Activated CD8-positive, alpha-beta T cell treated with anti-CD3 and anti-CD28 coated beads for 36 hours (primary cell): ENCODE measurements at regions not wholly inside any gene's neighbourhood (a gene's known extent, or its start where the extent isn't known, plus 50 kb on each side); places are given as distances from the start of the nearest gene placed in this dataset.

Source experiments
- ATAC-seq: fragments of 200-7000 bp; cut with Tn5 transposase; one replicate; pipeline ENCODE4 v1.10.0; 2021; ENCODE audit warnings: mild to moderate bottlenecking, moderate library complexity
- CTCF ChIA-PET: fragments of 350-600 bp; sonication (Branson Sonifier 250); formaldehyde crosslinking; loops from one replicate; lab custom pipeline; 2021; ENCODE audit warnings: antibody characterized with exemption; lab: Charles Lee
- POLR2A ChIA-PET: fragments of 350-600 bp; sonication (Branson Sonifier 250); formaldehyde crosslinking; loops from one replicate; lab custom pipeline; 2021; ENCODE audit warnings: antibody characterized with exemption; lab: Charles Lee
- DNase-seq: peaks from one replicate; pipeline ENCODE4 v3.0.0-alpha.2; 2020
- H3K27ac Mint-ChIP-seq: one replicate; pipeline ENCODE4 v1.8.0; 2021; ENCODE audit warnings: mild to moderate bottlenecking, mixed read lengths
- H3K27me3 Mint-ChIP-seq: one replicate; pipeline ENCODE4 v1.8.0; 2021; ENCODE audit warnings: mixed read lengths
- H3K36me3 Mint-ChIP-seq: one replicate; pipeline ENCODE4 v1.8.0; 2021; ENCODE audit warnings: low read depth, mixed read lengths
- H3K4me1 Mint-ChIP-seq: one replicate; pipeline ENCODE4 v1.8.0; 2021; ENCODE audit warnings: low read depth, mixed read lengths
- H3K4me3 Mint-ChIP-seq: one replicate; pipeline ENCODE4 v1.8.0; 2021; ENCODE audit warnings: mild to moderate bottlenecking, moderate library complexity, mixed read lengths
- H3K9me3 Mint-ChIP-seq: one replicate; pipeline ENCODE4 v1.8.0; 2021; ENCODE audit warnings: mixed read lengths
- intact Hi-C: fragments of 100-400 bp; cut with micrococcal nuclease; formaldehyde crosslinking; loops from one replicate; pipeline ENCODE4 v1.10.0; 2022
- TF ChIP-seq, protein P1 (sequence below): fragments of 200-600 bp; IDR thresholded peaks from one replicate; pipeline ENCODE4 v1.8.0; 2022; ENCODE audit warnings: antibody characterized with exemption, mild to moderate bottlenecking

DNA sequence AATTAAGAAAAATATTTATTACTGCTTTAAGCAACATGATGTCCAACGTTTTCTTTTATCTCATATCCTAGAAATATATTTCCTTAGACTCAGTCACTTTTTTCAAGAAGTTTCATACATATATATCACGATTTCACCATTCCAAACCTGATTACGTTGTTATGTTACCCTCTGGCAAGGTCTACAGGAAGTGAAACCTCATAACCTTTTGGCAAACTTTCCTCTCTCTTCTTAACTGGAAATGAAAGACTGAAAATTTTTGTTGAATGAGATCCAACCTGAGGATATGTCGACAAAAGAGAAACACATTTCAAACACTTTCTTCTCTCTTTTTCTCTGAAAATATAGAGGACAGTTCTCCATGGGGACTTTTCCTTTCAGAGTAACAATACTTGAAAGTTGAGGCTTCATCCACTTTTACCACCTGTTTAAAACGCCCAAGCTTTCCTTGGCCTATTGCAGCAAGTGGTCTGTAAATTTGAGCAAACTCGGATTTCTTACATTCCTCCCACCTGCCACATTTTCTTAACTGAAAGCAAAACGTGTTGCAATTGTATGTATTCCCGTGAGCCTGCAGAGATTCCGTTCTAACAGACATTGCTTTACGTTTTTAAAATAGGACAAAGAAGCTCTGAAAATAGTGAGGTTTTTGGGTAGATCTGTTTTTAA lies 298.1 kb downstream of the CETN3 start:
- DNase-seq (no peak), ATAC-seq (no peak)
- Mint-ChIP-seq H3K9me3 (no peaks in the 10 kb centered on the region), H3K27ac (no peak overlapping the region), H3K4me3 (no peak overlapping the region), H3K27me3 (no peaks in the 10 kb centered on the region), H3K36me3 (no peaks in the 10 kb centered on the region), H3K4me1 (no peaks in the 10 kb centered on the region)
- TF ChIP-seq, protein P1, sequence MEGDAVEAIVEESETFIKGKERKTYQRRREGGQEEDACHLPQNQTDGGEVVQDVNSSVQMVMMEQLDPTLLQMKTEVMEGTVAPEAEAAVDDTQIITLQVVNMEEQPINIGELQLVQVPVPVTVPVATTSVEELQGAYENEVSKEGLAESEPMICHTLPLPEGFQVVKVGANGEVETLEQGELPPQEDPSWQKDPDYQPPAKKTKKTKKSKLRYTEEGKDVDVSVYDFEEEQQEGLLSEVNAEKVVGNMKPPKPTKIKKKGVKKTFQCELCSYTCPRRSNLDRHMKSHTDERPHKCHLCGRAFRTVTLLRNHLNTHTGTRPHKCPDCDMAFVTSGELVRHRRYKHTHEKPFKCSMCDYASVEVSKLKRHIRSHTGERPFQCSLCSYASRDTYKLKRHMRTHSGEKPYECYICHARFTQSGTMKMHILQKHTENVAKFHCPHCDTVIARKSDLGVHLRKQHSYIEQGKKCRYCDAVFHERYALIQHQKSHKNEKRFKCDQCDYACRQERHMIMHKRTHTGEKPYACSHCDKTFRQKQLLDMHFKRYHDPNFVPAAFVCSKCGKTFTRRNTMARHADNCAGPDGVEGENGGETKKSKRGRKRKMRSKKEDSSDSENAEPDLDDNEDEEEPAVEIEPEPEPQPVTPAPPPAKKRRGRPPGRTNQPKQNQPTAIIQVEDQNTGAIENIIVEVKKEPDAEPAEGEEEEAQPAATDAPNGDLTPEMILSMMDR: no peak
- intact Hi-C loops: no loop called here
- ChIA-PET CTCF (interaction anchor here (0.6 kb wide), 1 partner anchor 1087 kb away, joined by 3 read pairs; no protein-coding TSS in a partner anchor), POLR2A (no interaction called here)

DNA sequence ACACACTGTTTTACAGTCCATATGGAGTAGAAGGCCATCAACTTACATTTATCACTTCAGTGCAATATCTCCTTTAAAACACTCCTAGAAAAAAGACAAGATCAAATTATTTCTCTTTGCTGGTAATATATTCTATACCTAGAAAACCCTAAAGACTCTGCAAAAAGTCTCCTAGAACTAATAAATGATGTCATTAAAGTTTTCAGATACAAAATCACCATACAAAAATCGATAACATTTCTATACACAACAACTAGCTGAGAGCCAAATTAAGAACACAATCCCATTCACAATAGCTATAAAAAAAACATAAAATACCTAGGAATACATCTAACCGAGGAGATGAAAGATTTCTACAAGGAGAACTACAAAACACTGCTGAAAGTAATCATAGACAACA lies 300.3 kb downstream of the CETN3 start:
- ChIA-PET POLR2A (no interaction called here), CTCF (interaction anchor here (0.8 kb wide), 1 partner anchor 156 kb away, joined by 3 read pairs; no protein-coding TSS in a partner anchor)
- no peaks in the 10 kb centered on the region for H3K36me3 Mint-ChIP-seq
- peaks cover 7% of the 10 kb centered on the region for H3K9me3 Mint-ChIP-seq
- intact Hi-C loops: no loop called here
- ATAC-seq (no peak), DNase-seq (no peak)
- H3K4me1 Mint-ChIP-seq: no peaks in the 10 kb centered on the region
- TF ChIP-seq, protein P1: no peak
- no peaks in the 10 kb centered on the region for H3K27me3 Mint-ChIP-seq
- H3K4me3 Mint-ChIP-seq: no peak overlapping the region
- H3K27ac Mint-ChIP-seq: no peak overlapping the region

DNA sequence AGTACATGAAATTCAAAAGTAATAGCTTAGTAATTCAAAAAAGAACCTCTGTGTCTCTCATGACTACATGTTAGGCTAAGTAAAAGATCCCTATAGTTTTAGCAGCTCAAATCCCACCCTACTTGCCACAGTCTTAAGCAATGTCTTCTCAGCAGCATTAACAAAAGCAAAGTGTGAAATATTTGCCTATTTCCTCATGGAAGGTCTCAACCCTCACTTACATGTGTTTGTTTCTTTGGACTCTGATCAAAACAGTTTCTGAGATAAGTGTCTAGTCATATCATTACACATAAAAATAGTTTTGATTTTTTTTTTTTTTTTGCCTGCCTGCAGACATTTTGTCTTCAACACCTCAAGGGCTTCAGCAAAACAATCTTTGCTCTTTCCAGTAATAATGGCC lies 310.5 kb downstream of the CETN3 start:
- peaks cover 3% of the 10 kb centered on the region for H3K9me3 Mint-ChIP-seq
- no peak overlapping the region for H3K4me3 Mint-ChIP-seq
- TF ChIP-seq, protein P1: no peak
- H3K27me3 Mint-ChIP-seq: no peaks in the 10 kb centered on the region
- CTCF ChIA-PET: no interaction called here
- intact Hi-C loops: no loop called here
- DNase-seq (no peak), ATAC-seq (no peak)
- H3K36me3 Mint-ChIP-seq: no peaks in the 10 kb centered on the region
- H3K4me1 Mint-ChIP-seq: no peaks in the 10 kb centered on the region
- POLR2A ChIA-PET: interaction anchor here (0.6 kb wide), 1 partner anchor 1911 kb away, joined by 3 read pairs; no protein-coding TSS in a partner anchor
- no peak overlapping the region for H3K27ac Mint-ChIP-seq

GRCh38 chr5:90097082-90097477 lies 312.5 kb downstream of the CETN3 start:
- H3K27me3 Mint-ChIP-seq: no peaks in the 10 kb centered on the region
- H3K4me3 Mint-ChIP-seq: no peak overlapping the region
- intact Hi-C loops: no loop called here
- H3K9me3 Mint-ChIP-seq: peaks cover 3% of the 10 kb centered on the region
- ChIA-PET CTCF (no interaction called here), POLR2A (no interaction called here)
- ATAC-seq: no peak
- no peaks in the 10 kb centered on the region for H3K4me1 Mint-ChIP-seq
- no peaks in the 10 kb centered on the region for H3K36me3 Mint-ChIP-seq
- no peak for DNase-seq
- no peak overlapping the region for H3K27ac Mint-ChIP-seq
- TF ChIP-seq, protein P1: no peak

- TF ChIP-seq, protein P1: no peak
- no peak overlapping the region for H3K27ac Mint-ChIP-seq
- no peak overlapping the region for H3K4me3 Mint-ChIP-seq
- intact Hi-C loops: no loop called here
- DNase-seq (no peak), ATAC-seq (no peak)
- POLR2A ChIA-PET: no interaction called here
- H3K36me3 Mint-ChIP-seq: no peaks in the 10 kb centered on the region
- no peaks in the 10 kb centered on the region for H3K27me3 Mint-ChIP-seq
- H3K9me3 Mint-ChIP-seq: peaks cover 1% of the 10 kb centered on the region
- H3K4me1 Mint-ChIP-seq: no peaks in the 10 kb centered on the region
- CTCF ChIA-PET: no interaction called here
Observed at GRCh38 chr5:90096415-90097081, 313.0 kb downstream of the CETN3 start.
